ENCODE measurements at regions not wholly inside any gene's neighbourhood (a gene's known extent, or its start where the extent isn't known, plus 50 kb on each side); places are given as distances from the start of the nearest gene placed in this dataset.

DNA sequence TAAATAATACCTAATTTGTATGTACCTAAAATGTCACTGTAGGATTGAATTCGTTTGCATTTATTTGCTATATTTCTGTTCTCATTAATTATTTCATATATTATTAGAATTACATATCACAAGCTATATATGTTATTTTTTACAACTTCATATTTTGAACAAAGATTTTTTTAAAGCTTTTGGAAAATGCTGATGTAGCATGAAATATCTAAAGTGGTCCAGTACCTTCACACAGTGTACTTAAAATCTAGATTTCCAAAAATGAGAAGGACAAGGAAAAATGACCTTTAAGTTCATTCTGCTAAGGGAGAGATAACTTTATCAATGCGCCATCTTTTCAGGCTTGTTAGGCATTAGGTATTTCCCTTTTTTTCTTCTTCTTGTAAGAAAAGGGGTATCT is 71.8 kb downstream of the LARP7 start:
- intact Hi-C loops (cut with micrococcal nuclease), result no loop called here
- Histone ChIP-seq H3K4me2 (ENCODE audit: low read length) (no peak overlapping the region), H3F3A (ENCODE audit: low read length, unreplicated experiment) (no peaks in the 10 kb centered on the region), H3K9ac (ENCODE audit: low read length) (no peak overlapping the region), H2AFZ (ENCODE audit: low read length) (no peak overlapping the region), H3K9me2 (replicated peaks; ENCODE audit: low read length) (no peaks in the 10 kb centered on the region), H3K4me3 (ENCODE audit: low read length) (no peak overlapping the region), H3K79me2 (ENCODE audit: low read length) (no peaks in the 10 kb centered on the region), H3K27me3 (ENCODE audit: low read length) (peaks cover 45% of the 10 kb centered on the region), H4K20me1 (ENCODE audit: low read length) (no peaks in the 10 kb centered on the region), H3K36me3 (ENCODE audit: low read depth, low read length) (no peaks in the 10 kb centered on the region), H3K4me1 (ENCODE audit: insufficient read depth, low read length) (no peaks in the 10 kb centered on the region), H3K27ac (ENCODE audit: low read length) (no peak overlapping the region), H3K9me3 (ENCODE audit: low read length) (no peaks in the 10 kb centered on the region)
- CTCF ChIA-PET, result no interaction called here
- BruUV-seq (replicated peaks), result no TSS peak
- ATAC-seq, result no peak
- no peak for DNase-seq
- POLR2A ChIA-PET (ENCODE audit: unreplicated experiment), result no interaction called here
- no peak for TF ChIP-seq EZH2 (IDR thresholded peaks at IDR 0.05; ENCODE audit: low read length, unreplicated experiment)
- no peak for TF ChIP-seq EZH2phosphoT487 (IDR thresholded peaks at IDR 0.05; ENCODE audit: borderline replicate concordance, low read length)
- no peak for TF ChIP-seq CTCF (conservative IDR thresholded peaks at IDR 0.05; ENCODE audit: low read depth, low read length)

DNA sequence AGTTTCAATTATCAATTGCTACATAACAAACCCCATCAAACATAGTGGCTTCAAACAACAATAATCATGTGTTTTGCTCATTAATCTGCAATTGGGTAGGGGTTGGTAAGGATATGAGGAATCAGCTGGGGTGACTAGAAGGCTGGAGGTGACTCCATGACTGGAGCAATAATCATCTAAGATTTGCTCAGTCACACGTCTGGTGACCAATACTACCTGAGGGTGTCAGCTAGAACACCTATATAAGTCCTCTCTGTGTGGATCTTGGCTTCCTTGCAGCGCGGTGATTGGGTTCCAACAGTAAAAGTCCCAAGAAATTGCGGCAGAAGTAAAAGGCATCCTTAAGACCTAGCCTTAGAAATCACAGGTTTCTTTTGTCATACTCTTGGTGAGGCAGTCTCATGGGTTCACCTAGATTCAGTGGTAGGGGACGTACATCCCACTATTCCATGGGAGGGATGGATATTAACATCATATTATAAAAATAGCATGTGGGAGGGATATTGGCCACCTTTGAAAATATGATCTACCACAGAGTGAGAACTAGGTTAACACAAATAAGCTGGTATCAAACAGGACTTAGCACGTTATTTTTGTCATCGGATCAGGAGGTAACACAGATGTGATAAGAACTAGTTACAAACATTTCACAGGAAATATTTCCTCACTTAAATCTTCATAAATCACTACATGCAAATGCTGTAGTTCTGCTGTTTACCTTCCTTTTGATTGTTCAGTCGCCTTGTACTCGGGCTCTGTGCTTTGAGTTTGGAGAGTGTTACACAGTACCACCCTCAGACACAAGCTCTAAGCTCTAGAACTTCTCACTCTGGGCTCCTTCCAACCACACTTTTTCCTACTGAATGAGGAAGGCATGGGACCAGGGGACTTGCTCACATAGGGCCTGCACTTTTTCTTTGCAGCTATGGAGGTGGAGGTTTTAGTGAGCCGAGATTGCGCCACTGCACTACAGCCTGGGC is 78.3 kb downstream of the LARP7 start:
- ATAC-seq (no peak), DNase-seq (no peak)
- CTCF ChIA-PET, result no interaction called here
- Histone ChIP-seq H3K9me2 (replicated peaks; ENCODE audit: low read length) (no peaks in the 10 kb centered on the region), H3K4me2 (ENCODE audit: low read length) (no peak overlapping the region), H3K79me2 (ENCODE audit: low read length) (no peaks in the 10 kb centered on the region), H3F3A (ENCODE audit: low read length, unreplicated experiment) (no peaks in the 10 kb centered on the region), H2AFZ (ENCODE audit: low read length) (no peak overlapping the region), H3K36me3 (ENCODE audit: low read depth, low read length) (no peaks in the 10 kb centered on the region), H3K4me3 (ENCODE audit: low read length) (no peak overlapping the region), H3K4me1 (ENCODE audit: insufficient read depth, low read length) (no peaks in the 10 kb centered on the region), H3K9me3 (ENCODE audit: low read length) (no peaks in the 10 kb centered on the region), H3K9ac (ENCODE audit: low read length) (no peak overlapping the region), H3K27ac (ENCODE audit: low read length) (no peak overlapping the region), H3K27me3 (ENCODE audit: low read length) (no peaks in the 10 kb centered on the region; the same call in 1 of the 2 replicates), H4K20me1 (ENCODE audit: low read length) (no peaks in the 10 kb centered on the region)
- intact Hi-C loops (cut with micrococcal nuclease), result no loop called here
- no TSS peak for BruUV-seq (replicated peaks)
- TF ChIP-seq EZH2phosphoT487 (IDR thresholded peaks at IDR 0.05; ENCODE audit: borderline replicate concordance, low read length) (no peak), EZH2 (IDR thresholded peaks at IDR 0.05; ENCODE audit: low read length, unreplicated experiment) (no peak), CTCF (conservative IDR thresholded peaks at IDR 0.05; ENCODE audit: low read depth, low read length) (no peak)
- POLR2A ChIA-PET (ENCODE audit: unreplicated experiment), result no interaction called here

- no peaks in the 10 kb centered on the region for H3K9me2 ChIP-seq (replicated peaks; ENCODE audit: low read length)
- intact Hi-C loops (cut with micrococcal nuclease), result no loop called here
- no peaks in the 10 kb centered on the region for H3K79me2 ChIP-seq (ENCODE audit: low read length)
- H3K9me3 ChIP-seq (ENCODE audit: low read length), result no peaks in the 10 kb centered on the region
- H3K27ac ChIP-seq (ENCODE audit: low read length), result no peak overlapping the region
- H3F3A ChIP-seq (ENCODE audit: low read length, unreplicated experiment), result no peaks in the 10 kb centered on the region
- no peaks in the 10 kb centered on the region for H4K20me1 ChIP-seq (ENCODE audit: low read length)
- H3K4me1 ChIP-seq (ENCODE audit: insufficient read depth, low read length), result no peaks in the 10 kb centered on the region
- CTCF ChIA-PET, result no interaction called here
- no peaks in the 10 kb centered on the region for H3K36me3 ChIP-seq (ENCODE audit: low read depth, low read length)
- no peak for TF ChIP-seq EZH2 (IDR thresholded peaks at IDR 0.05; ENCODE audit: low read length, unreplicated experiment)
- no peak for TF ChIP-seq CTCF (conservative IDR thresholded peaks at IDR 0.05; ENCODE audit: low read depth, low read length)
- TF ChIP-seq EZH2phosphoT487 (IDR thresholded peaks at IDR 0.05; ENCODE audit: borderline replicate concordance, low read length), result no peak
- DNase-seq (no peak), ATAC-seq (no peak)
- no peaks in the 10 kb centered on the region for H3K27me3 ChIP-seq (ENCODE audit: low read length)
- POLR2A ChIA-PET (ENCODE audit: unreplicated experiment), result no interaction called here
- H3K4me3 ChIP-seq (ENCODE audit: low read length), result no peak overlapping the region
- no peak overlapping the region for H3K4me2 ChIP-seq (ENCODE audit: low read length)
- no peak overlapping the region for H2AFZ ChIP-seq (ENCODE audit: low read length)
- no peak overlapping the region for H3K9ac ChIP-seq (ENCODE audit: low read length)
- BruUV-seq (replicated peaks), result no TSS peak
Measured at GRCh38 chr4:112717856-112718255, 80.9 kb downstream of the LARP7 start.

Measured in PC-3 (cell line).